Tibial artery (tissue), 4 donors: ENCODE measurements at regions not wholly inside any gene's neighbourhood (a gene's known extent, or its start where the extent isn't known, plus 50 kb on each side); places are given as distances from the start of the nearest gene placed in this dataset.

Experiments used
- DNase-seq, 2 donors: peaks; one replicate each; pipeline ENCODE4 v3.0.0-alpha.2; 2019
- H3K27ac ChIP-seq, 2 donors: fragments of 200-600 bp; sonication (generic) in 1 of 2; 1 replicate in 1 of 2; 2 replicates in 1 of 2; pipeline ENCODE4 v1.5.1; 2018 to 2019; ENCODE audit warnings: mild to moderate bottlenecking in 1 of 2
- H3K27me3 ChIP-seq, 2 donors: fragments of 200-600 bp; sonication (generic) in 1 of 2; one replicate each; pipeline versions ENCODE4 v1.5.1 to v1.6.0; 2016 to 2019
- H3K36me3 ChIP-seq, 3 donors: fragments of 200-600 bp; sonication (generic) in 2 of 3; one replicate each; pipeline ENCODE4 v1.5.1; 2016 to 2019; ENCODE audit warnings: mild to moderate bottlenecking in 2 of 3
- H3K4me1 ChIP-seq, 4 donors: fragments of 200-600 bp; sonication (generic) in 2 of 4; 1 replicate in 3 of 4; 2 replicates in 1 of 4; pipeline ENCODE4 v1.5.1; 2016 to 2019
- H3K4me3 ChIP-seq, 2 donors: fragments of 200-600 bp; sonication (generic) in 1 of 2; 1 replicate in 1 of 2; 2 replicates in 1 of 2; pipeline ENCODE4 v1.5.1; 2018 to 2019; ENCODE audit warnings: mild to moderate bottlenecking in 2 of 2
- H3K9me3 ChIP-seq, 3 donors: fragments of 200-600 bp; sonication (generic) in 1 of 3; one replicate each; pipeline ENCODE4 v1.5.1; 2016 to 2019
- intact Hi-C: fragments of 100-400 bp; cut with DNase I; formaldehyde crosslinking; loops from one replicate; pipeline ENCODE4 v1.15.0; 2023; ENCODE audit warnings: low total_unique reads
- TF ChIP-seq, protein P1 (sequence below), 2 experiments: fragments of 200-600 bp in 1 of 2; fragments of 450-650 bp in 1 of 2; IDR thresholded peaks; one replicate each; pipeline ENCODE4 v1.5.1; 2017 to 2019; ENCODE audit warnings: antibody characterized with exemption in 2 of 2, mild to moderate bottlenecking in 1 of 2, moderate library complexity in 1 of 2

DNA sequence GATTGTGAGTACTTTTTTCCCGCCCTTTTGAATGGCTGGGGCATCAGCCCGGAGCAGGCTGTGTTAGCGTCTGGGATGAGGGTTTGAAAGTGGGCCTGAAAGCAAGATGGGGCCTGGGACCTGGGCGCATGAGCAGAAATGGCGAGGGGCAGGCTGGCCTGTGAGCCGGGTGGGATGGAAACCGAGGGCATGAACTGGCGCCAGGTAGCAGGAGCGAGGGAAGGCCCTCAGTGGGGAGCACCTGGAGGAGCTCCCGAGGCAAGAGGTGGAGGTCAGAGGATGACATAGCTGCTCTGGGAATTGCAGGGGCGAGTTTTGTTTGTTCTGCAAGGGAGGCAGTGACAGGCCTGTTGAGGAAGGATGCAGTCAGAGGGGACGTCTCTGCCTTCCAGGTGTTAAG, 68.6 kb downstream of the RGS12 start:
- intact Hi-C loops, result loop anchor here (10.0 kb wide), 1 partner anchor 63 kb away; no protein-coding TSS in a partner anchor
- Histone ChIP-seq H3K9me3 (peaks cover 0 to 3% (median 0%) of the 10 kb centered on the region in 3 donors), H3K4me3 (no peak overlapping the region), H3K36me3 (no peaks in the 10 kb centered on the region), H3K27me3 (no peaks in the 10 kb centered on the region), H3K27ac (no peak overlapping the region), H3K4me1 (no peaks in the 10 kb centered on the region)
- DNase-seq, result no peak
- TF ChIP-seq, protein P1, sequence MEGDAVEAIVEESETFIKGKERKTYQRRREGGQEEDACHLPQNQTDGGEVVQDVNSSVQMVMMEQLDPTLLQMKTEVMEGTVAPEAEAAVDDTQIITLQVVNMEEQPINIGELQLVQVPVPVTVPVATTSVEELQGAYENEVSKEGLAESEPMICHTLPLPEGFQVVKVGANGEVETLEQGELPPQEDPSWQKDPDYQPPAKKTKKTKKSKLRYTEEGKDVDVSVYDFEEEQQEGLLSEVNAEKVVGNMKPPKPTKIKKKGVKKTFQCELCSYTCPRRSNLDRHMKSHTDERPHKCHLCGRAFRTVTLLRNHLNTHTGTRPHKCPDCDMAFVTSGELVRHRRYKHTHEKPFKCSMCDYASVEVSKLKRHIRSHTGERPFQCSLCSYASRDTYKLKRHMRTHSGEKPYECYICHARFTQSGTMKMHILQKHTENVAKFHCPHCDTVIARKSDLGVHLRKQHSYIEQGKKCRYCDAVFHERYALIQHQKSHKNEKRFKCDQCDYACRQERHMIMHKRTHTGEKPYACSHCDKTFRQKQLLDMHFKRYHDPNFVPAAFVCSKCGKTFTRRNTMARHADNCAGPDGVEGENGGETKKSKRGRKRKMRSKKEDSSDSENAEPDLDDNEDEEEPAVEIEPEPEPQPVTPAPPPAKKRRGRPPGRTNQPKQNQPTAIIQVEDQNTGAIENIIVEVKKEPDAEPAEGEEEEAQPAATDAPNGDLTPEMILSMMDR (IDR thresholded peaks at IDR 0.05), result no peak

DNA sequence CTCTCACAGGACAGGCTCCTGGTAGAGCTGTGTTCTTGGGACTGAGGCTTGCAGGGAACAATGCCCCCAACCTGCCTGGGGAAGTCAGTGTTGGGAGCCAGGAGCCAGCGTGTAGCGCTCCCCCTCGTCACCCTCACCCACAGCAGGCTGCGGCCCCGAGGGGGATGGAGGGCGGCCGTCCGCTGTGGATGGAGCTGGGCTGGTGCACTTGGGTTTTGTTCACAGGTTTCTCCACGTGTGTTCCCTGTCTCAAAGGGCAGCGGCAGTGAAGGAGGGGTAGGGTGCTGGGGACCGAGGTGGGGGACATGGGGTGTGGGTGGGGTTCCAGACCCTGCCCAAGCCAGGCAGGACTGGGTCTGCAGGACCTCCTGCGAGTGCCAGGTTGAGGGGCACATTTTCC, 69.1 kb downstream of the RGS12 start:
- no peak for DNase-seq
- TF ChIP-seq, protein P1 (IDR thresholded peaks at IDR 0.05), result no peak
- Histone ChIP-seq H3K27me3 (no peaks in the 10 kb centered on the region), H3K36me3 (no peaks in the 10 kb centered on the region), H3K9me3 (peaks cover 0 to 3% (median 0%) of the 10 kb centered on the region in 3 donors), H3K4me1 (no peaks in the 10 kb centered on the region), H3K4me3 (no peak overlapping the region), H3K27ac (no peak overlapping the region)
- intact Hi-C loops, result loop anchor here (10.0 kb wide), 1 partner anchor 63 kb away; no protein-coding TSS in a partner anchor

DNA sequence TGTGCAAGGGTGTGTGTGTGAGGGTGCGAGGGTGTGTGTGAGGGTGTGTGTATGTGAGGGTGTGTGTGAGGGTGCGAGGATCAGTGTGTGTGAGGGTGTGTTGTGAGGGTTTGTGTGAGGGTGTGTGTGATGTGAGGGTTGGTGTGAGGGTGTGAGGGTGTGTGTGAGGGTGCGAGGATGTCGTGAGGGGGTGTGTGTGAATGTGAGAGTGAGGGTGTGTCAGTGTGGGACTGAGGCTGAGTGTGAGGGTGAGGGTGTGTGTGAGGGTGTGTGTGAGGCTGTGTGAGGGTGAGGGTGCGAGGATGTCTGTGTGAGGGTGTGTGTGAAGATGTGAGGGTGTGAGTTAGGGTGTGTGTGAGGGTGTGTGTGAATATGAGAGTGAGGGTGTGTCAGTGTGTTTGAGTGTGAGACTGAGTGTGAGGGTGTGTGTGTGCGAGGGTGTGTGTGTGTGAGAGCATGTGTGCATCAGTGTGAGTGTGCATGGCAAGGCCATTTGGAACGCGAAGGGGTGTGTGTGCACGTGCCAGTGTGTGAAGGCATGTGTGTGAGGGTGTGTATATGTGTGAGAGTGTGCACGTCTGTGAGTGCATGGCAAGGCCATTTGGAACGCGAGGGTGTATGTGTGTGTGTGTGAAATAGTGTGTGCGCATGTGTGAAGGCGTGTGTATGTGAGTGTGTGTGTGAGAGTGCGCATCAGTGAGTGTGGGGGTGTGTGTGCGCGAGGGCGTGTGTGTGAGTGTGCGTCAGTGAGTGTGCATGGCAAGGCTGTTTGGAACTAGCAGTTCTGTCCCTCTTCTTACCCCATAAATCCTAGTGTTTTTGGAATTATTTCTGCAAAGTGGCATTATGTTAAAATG, 69.8 kb downstream of the RGS12 start:
- no peak overlapping the region for H3K4me3 ChIP-seq
- TF ChIP-seq, protein P1 (IDR thresholded peaks at IDR 0.05), result no peak
- intact Hi-C loops, result loop anchor here (10.0 kb wide), 1 partner anchor 62 kb away; no protein-coding TSS in a partner anchor
- H3K27me3 ChIP-seq, result no peaks in the 10 kb centered on the region
- H3K4me1 ChIP-seq, result no peaks in the 10 kb centered on the region
- DNase-seq, result no peak
- no peak overlapping the region for H3K27ac ChIP-seq
- peaks cover 0 to under 1% (median 0%) of the 10 kb centered on the region in 3 donors for H3K9me3 ChIP-seq
- H3K36me3 ChIP-seq, result no peaks in the 10 kb centered on the region

DNA sequence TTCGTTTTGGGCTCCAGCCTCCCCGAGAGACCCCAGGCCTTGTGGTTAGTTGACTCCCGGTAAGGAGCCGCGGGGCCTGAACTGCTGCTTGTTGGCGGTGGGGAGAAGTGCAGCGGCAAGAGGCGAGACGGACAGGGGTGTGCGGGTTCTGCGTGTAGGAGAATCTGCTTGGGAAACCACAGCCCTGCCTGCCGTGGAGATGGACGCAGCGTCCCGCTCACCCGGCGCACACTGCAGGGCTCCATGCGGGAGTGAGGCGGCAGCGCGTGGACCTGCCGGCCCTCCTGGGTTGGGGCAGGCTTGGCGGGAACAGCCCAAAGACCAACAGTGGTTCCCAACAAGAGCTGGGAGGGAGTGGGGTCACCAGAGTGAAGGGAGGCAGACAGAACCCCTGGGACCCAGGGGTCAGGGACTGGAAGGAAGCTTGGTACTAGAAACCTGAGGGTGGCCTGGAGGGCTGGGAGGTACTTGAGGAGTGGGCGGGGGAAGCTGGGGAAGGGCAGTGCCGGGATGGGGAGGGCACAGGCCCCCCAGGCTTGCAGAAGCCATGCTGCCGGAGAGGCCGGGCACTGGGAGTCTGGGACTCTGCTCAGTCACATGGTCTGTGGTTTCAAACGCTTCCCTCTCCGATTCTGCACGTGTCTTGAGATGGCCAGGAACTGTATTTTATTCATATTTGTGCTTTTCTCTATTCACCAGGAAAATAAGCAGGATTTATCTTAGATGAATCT, 70.8 kb downstream of the RGS12 start:
- peaks cover 0 to under 1% (median 0%) of the 10 kb centered on the region in 4 donors for H3K4me1 ChIP-seq
- no peak overlapping the region for H3K27ac ChIP-seq
- no peaks in the 10 kb centered on the region for H3K27me3 ChIP-seq
- H3K9me3 ChIP-seq, result no peaks in the 10 kb centered on the region
- H3K4me3 ChIP-seq, result no peak overlapping the region
- intact Hi-C loops, result loop anchor here (10.0 kb wide), 1 partner anchor 61 kb away; no protein-coding TSS in a partner anchor
- DNase-seq, result no peak
- TF ChIP-seq, protein P1 (IDR thresholded peaks at IDR 0.05), result no peak
- no peaks in the 10 kb centered on the region for H3K36me3 ChIP-seq

DNA sequence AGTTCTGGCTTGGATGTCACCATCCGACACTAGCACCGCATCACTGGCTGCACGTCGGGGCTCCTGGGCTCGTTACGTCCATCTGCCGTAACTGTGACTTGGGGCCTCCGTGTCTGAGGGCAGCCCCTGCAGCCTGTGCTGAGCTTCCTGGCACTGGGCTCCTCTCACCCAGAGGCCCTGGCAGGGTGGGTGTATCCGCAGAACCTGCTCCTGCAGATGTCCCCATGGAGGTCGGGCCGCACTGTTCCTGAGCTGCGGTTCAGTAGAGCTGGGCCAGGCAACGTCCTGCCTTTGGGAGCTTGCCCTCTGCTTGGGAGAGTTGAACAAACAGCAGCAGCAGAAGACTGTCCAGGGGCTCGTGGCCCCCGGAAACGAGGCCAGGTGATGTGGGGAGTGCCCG, 71.4 kb downstream of the RGS12 start:
- H3K27ac ChIP-seq, result no peak overlapping the region
- TF ChIP-seq, protein P1 (IDR thresholded peaks at IDR 0.05), result no peak
- H3K4me1 ChIP-seq, result peaks cover 2 to 7% (median 6%) of the 10 kb centered on the region in 4 donors
- no peaks in the 10 kb centered on the region for H3K27me3 ChIP-seq
- H3K36me3 ChIP-seq, result no peaks in the 10 kb centered on the region
- intact Hi-C loops, result loop anchor here (10.0 kb wide), 1 partner anchor 61 kb away; no protein-coding TSS in a partner anchor
- no peak for DNase-seq
- H3K4me3 ChIP-seq, result no peak overlapping the region
- no peaks in the 10 kb centered on the region for H3K9me3 ChIP-seq
